HepG2 (cell line): ENCODE measurements at regions not wholly inside any gene's neighbourhood (a gene's known extent, or its start where the extent isn't known, plus 50 kb on each side); places are given as distances from the start of the nearest gene placed in this dataset.

Experiments used
- DMAP1 ChIP-seq: IDR thresholded peaks from 2 replicates; pipeline ENCODE4 v1.6.1; 2016
- ZFX ChIP-seq: sonication (generic); formaldehyde crosslinking; IDR thresholded peaks from 2 replicates; pipeline ENCODE4 v1.4.0; 2020; ENCODE audit warnings: mild to moderate bottlenecking, low read depth, missing genetic modification reagents, moderate library complexity
- ZKSCAN5 ChIP-seq: sonication (generic); formaldehyde crosslinking; IDR thresholded peaks from 2 replicates; pipeline ENCODE4 v1.5.1; 2020; ENCODE audit warnings: mild to moderate bottlenecking, missing genetic modification reagents
- TF ChIP-seq, protein P1 (sequence below): sonication (generic); formaldehyde crosslinking; IDR thresholded peaks from 2 replicates; pipeline ENCODE4 v1.9.0; 2021; ENCODE audit warnings: missing genetic modification reagents, mild to moderate bottlenecking, borderline replicate concordance
- TF ChIP-seq, protein P2 (sequence below): sonication (generic); formaldehyde crosslinking; IDR thresholded peaks from 2 replicates; pipeline ENCODE4 v1.4.0; 2020; ENCODE audit warnings: missing genetic modification reagents
- TF ChIP-seq, protein P3 (sequence below): sonication (generic); formaldehyde crosslinking; IDR thresholded peaks from 2 replicates; pipeline ENCODE4 v1.4.0; 2020; ENCODE audit warnings: missing genetic modification reagents
- TF ChIP-seq, protein P4 (sequence below): sonication (generic); formaldehyde crosslinking; IDR thresholded peaks from 2 replicates; pipeline ENCODE4 v1.4.0; 2020; ENCODE audit warnings: mild to moderate bottlenecking, missing genetic modification reagents

DNA sequence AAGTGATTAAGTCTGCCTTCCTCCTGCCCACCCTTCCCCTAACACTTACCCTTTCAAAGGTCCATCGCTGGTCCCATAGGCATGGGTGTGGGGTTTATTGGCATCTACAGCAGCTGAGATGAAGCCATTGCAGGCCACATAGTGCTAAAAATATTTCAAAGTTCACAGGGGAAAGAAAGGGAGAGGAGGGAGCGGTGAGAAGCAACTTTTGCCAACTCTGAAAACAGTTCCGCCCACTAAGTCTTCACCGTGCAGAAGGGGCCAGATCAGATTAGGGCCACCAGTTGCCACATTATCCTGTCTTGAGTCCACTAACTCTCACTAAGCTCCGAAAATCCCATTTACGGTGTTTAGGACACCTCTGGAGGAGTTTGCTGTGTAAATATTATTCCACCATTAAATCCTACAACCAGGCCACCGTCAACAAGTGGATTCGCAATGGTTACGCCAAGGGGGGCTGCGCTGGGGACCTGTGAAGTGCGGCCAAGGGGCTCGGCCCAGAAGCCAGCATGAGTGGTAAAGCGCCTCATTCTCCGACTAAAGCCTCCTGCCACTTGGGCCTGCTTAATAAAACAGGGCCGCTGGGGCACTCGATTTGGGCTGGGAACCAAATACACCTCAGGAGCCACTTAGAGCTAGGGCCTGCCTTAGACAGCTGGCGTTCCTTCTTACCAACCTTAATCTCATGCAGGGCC, 534.9 kb downstream of the MIAT start (continued):
- TF ChIP-seq, protein P1, sequence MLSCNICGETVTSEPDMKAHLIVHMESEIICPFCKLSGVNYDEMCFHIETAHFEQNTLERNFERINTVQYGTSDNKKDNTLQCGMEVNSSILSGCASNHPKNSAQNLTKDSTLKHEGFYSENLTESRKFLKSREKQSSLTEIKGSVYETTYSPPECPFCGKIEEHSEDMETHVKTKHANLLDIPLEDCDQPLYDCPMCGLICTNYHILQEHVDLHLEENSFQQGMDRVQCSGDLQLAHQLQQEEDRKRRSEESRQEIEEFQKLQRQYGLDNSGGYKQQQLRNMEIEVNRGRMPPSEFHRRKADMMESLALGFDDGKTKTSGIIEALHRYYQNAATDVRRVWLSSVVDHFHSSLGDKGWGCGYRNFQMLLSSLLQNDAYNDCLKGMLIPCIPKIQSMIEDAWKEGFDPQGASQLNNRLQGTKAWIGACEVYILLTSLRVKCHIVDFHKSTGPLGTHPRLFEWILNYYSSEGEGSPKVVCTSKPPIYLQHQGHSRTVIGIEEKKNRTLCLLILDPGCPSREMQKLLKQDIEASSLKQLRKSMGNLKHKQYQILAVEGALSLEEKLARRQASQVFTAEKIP (CRISPR knock-in tag), result no peak
- TF ChIP-seq DMAP1 (CRISPR knock-in tag) (no peak), ZKSCAN5 (CRISPR knock-in tag) (no peak), ZFX (no peak)
- TF ChIP-seq, protein P2, sequence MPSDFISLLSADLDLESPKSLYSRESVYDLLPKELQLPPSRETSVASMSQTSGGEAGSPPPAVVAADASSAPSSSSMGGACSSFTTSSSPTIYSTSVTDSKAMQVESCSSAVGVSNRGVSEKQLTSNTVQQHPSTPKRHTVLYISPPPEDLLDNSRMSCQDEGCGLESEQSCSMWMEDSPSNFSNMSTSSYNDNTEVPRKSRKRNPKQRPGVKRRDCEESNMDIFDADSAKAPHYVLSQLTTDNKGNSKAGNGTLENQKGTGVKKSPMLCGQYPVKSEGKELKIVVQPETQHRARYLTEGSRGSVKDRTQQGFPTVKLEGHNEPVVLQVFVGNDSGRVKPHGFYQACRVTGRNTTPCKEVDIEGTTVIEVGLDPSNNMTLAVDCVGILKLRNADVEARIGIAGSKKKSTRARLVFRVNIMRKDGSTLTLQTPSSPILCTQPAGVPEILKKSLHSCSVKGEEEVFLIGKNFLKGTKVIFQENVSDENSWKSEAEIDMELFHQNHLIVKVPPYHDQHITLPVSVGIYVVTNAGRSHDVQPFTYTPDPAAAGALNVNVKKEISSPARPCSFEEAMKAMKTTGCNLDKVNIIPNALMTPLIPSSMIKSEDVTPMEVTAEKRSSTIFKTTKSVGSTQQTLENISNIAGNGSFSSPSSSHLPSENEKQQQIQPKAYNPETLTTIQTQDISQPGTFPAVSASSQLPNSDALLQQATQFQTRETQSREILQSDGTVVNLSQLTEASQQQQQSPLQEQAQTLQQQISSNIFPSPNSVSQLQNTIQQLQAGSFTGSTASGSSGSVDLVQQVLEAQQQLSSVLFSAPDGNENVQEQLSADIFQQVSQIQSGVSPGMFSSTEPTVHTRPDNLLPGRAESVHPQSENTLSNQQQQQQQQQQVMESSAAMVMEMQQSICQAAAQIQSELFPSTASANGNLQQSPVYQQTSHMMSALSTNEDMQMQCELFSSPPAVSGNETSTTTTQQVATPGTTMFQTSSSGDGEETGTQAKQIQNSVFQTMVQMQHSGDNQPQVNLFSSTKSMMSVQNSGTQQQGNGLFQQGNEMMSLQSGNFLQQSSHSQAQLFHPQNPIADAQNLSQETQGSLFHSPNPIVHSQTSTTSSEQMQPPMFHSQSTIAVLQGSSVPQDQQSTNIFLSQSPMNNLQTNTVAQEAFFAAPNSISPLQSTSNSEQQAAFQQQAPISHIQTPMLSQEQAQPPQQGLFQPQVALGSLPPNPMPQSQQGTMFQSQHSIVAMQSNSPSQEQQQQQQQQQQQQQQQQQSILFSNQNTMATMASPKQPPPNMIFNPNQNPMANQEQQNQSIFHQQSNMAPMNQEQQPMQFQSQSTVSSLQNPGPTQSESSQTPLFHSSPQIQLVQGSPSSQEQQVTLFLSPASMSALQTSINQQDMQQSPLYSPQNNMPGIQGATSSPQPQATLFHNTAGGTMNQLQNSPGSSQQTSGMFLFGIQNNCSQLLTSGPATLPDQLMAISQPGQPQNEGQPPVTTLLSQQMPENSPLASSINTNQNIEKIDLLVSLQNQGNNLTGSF (CRISPR knock-in tag), result no peak
- TF ChIP-seq, protein P3, sequence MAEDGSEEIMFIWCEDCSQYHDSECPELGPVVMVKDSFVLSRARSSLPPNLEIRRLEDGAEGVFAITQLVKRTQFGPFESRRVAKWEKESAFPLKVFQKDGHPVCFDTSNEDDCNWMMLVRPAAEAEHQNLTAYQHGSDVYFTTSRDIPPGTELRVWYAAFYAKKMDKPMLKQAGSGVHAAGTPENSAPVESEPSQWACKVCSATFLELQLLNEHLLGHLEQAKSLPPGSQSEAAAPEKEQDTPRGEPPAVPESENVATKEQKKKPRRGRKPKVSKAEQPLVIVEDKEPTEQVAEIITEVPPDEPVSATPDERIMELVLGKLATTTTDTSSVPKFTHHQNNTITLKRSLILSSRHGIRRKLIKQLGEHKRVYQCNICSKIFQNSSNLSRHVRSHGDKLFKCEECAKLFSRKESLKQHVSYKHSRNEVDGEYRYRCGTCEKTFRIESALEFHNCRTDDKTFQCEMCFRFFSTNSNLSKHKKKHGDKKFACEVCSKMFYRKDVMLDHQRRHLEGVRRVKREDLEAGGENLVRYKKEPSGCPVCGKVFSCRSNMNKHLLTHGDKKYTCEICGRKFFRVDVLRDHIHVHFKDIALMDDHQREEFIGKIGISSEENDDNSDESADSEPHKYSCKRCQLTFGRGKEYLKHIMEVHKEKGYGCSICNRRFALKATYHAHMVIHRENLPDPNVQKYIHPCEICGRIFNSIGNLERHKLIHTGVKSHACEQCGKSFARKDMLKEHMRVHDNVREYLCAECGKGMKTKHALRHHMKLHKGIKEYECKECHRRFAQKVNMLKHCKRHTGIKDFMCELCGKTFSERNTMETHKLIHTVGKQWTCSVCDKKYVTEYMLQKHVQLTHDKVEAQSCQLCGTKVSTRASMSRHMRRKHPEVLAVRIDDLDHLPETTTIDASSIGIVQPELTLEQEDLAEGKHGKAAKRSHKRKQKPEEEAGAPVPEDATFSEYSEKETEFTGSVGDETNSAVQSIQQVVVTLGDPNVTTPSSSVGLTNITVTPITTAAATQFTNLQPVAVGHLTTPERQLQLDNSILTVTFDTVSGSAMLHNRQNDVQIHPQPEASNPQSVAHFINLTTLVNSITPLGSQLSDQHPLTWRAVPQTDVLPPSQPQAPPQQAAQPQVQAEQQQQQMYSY (CRISPR knock-in tag), result no peak
- TF ChIP-seq, protein P4, sequence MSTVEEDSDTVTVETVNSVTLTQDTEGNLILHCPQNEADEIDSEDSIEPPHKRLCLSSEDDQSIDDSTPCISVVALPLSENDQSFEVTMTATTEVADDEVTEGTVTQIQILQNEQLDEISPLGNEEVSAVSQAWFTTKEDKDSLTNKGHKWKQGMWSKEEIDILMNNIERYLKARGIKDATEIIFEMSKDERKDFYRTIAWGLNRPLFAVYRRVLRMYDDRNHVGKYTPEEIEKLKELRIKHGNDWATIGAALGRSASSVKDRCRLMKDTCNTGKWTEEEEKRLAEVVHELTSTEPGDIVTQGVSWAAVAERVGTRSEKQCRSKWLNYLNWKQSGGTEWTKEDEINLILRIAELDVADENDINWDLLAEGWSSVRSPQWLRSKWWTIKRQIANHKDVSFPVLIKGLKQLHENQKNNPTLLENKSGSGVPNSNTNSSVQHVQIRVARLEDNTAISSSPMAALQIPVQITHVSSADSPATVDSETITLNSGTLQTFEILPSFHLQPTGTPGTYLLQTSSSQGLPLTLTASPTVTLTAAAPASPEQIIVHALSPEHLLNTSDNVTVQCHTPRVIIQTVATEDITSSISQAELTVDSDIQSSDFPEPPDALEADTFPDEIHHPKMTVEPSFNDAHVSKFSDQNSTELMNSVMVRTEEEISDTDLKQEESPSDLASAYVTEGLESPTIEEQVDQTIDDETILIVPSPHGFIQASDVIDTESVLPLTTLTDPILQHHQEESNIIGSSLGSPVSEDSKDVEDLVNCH (CRISPR knock-in tag), result no peak
